Spinal cord (tissue), 9 donors: ENCODE measurements at regions not wholly inside any gene's neighbourhood (a gene's known extent, or its start where the extent isn't known, plus 50 kb on each side); places are given as distances from the start of the nearest gene placed in this dataset.
"Not testable (repeated sequence)": the region's sequence is repeated elsewhere in the genome, so short reads cannot be mapped to it uniquely, and the experiment has no call there.

Experiments used
- DNase-seq, 6 donors: peaks; one replicate each; pipeline versions ENCODE4 v3.0.0 to v3.0.0-alpha.2; 2013 to 2015; ENCODE audit warnings: low spot score in 6 of 6, low read depth in 4 of 6
- H3K27ac ChIP-seq: one replicate; pipeline ENCODE4 v1.5.1; 2013; ENCODE audit warnings: low read depth, low read length, control low read depth
- H3K27me3 ChIP-seq: one replicate; pipeline ENCODE4 v1.6.1; 2013; ENCODE audit warnings: low read length; ENCODE audit not compliant: control insufficient read depth, insufficient read depth
- H3K36me3 ChIP-seq: one replicate; pipeline ENCODE4 v1.6.1; 2013; ENCODE audit warnings: low read length; ENCODE audit not compliant: control insufficient read depth, insufficient read depth
- H3K4me1 ChIP-seq: one replicate; pipeline ENCODE4 v1.6.1; 2013; ENCODE audit warnings: low read length; ENCODE audit not compliant: control insufficient read depth, insufficient read depth
- H3K4me3 ChIP-seq: one replicate; pipeline ENCODE4 v1.5.1; 2013; ENCODE audit warnings: low read depth, low read length, control low read depth
- H3K9me3 ChIP-seq: one replicate; pipeline ENCODE4 v1.6.1; 2013; ENCODE audit warnings: low read length; ENCODE audit not compliant: control insufficient read depth, insufficient read depth
- WGBS: methylation state at CpG from one replicate; pipeline ENCODE4 v1.1.5; 2013; ENCODE audit warnings: missing lambda C conversion rate; ENCODE audit not compliant: insufficient coverage; 5-methylcytosine and 5-hydroxymethylcytosine counted together
- donor health status: healthy.

- Histone ChIP-seq H3K9me3 (no peaks in the 10 kb centered on the region), H3K36me3 (no peaks in the 10 kb centered on the region), H3K4me1 (peaks cover 8% of the 10 kb centered on the region), H3K27ac (no peak overlapping the region), H3K4me3 (no peak overlapping the region), H3K27me3 (no peaks in the 10 kb centered on the region)
- 14% methylated on average over 1 of the region's 7 CpGs for WGBS
- no peak for DNase-seq
Measured at GRCh38 chr19:56918682-56919307, 78.3 kb upstream of the PEG3 start.

- DNase-seq: no peak
- H3K27ac ChIP-seq: no peak overlapping the region
- no peak overlapping the region for H3K4me3 ChIP-seq
- H3K4me1 ChIP-seq: peaks cover 8% of the 10 kb centered on the region
- H3K9me3 ChIP-seq: no peaks in the 10 kb centered on the region
- H3K27me3 ChIP-seq: no peaks in the 10 kb centered on the region
- WGBS: 82% methylated on average over 17 of the region's 17 CpGs
- no peaks in the 10 kb centered on the region for H3K36me3 ChIP-seq
Measured at GRCh38 chr19:56919308-56919995, 78.9 kb upstream of the PEG3 start.

GRCh38 chr19:56926094-56926493, 85.6 kb upstream of the PEG3 start:
- not testable (repeated sequence) for H3K27me3 ChIP-seq, H3K4me3 ChIP-seq, DNase-seq, H3K4me1 ChIP-seq, H3K36me3 ChIP-seq, H3K9me3 ChIP-seq, H3K27ac ChIP-seq
- 100% methylated on average over 1 of the region's 5 CpGs for WGBS

- WGBS: 89% methylated on average over 4 of the region's 6 CpGs
Measured at GRCh38 chr19:56927294-56927693, 86.8 kb upstream of the PEG3 start.

GRCh38 chr19:56927791-56928207, 87.3 kb upstream of the PEG3 start:
- no peaks in the 10 kb centered on the region for H3K27me3 ChIP-seq
- H3K27ac ChIP-seq: no peak overlapping the region

More at GRCh38 chr19:56927294-56927693, 86.8 kb upstream of the PEG3 start:
- Histone ChIP-seq H3K27me3 (no peaks in the 10 kb centered on the region), H3K9me3 (no peaks in the 10 kb centered on the region), H3K4me3 (no peak overlapping the region), H3K36me3 (no peaks in the 10 kb centered on the region), H3K4me1 (no peaks in the 10 kb centered on the region), H3K27ac (no peak overlapping the region)
- DNase-seq: no peak

GRCh38 chr19:56930647-56931535, 90.4 kb upstream of the PEG3 start:
- DNase-seq: no peak
- no CpG with 5 or more reads among the region's 5 CpGs for WGBS
- H3K27ac ChIP-seq: no peak overlapping the region

More at GRCh38 chr19:56927791-56928207, 87.3 kb upstream of the PEG3 start:
- no peak overlapping the region for H3K4me3 ChIP-seq
- peaks cover 3% of the 10 kb centered on the region for H3K4me1 ChIP-seq
- 78% methylated on average over 5 of the region's 7 CpGs for whole genome bisulfite sequencing
- no peaks in the 10 kb centered on the region for H3K9me3 ChIP-seq
- H3K36me3 ChIP-seq: no peaks in the 10 kb centered on the region
- peak in 1 of 6 donors; percentile 45 for DNase-seq

GRCh38 chr19:56933014-56933705, 92.6 kb upstream of the PEG3 start:
- no peaks in the 10 kb centered on the region for H3K27me3 ChIP-seq
- H3K4me1 ChIP-seq: peaks cover 15% of the 10 kb centered on the region
- no peaks in the 10 kb centered on the region for H3K9me3 ChIP-seq
- 24% methylated on average over 5 of the region's 13 CpGs for WGBS
- DNase-seq: peak in 5 of 6 donors; percentile 57 to 97 (median 77)
- H3K36me3 ChIP-seq: no peaks in the 10 kb centered on the region
- H3K27ac ChIP-seq: peak overlapping the region; percentile 42
- no peak overlapping the region for H3K4me3 ChIP-seq

More at GRCh38 chr19:56930647-56931535, 90.4 kb upstream of the PEG3 start:
- Histone ChIP-seq H3K4me1 (peaks cover 15% of the 10 kb centered on the region), H3K27me3 (no peaks in the 10 kb centered on the region), H3K4me3 (no peak overlapping the region), H3K36me3 (no peaks in the 10 kb centered on the region), H3K9me3 (no peaks in the 10 kb centered on the region)

- Histone ChIP-seq H3K27ac (no peak overlapping the region), H3K9me3 (no peaks in the 10 kb centered on the region), H3K36me3 (no peaks in the 10 kb centered on the region), H3K4me3 (no peak overlapping the region), H3K4me1 (peaks cover 15% of the 10 kb centered on the region), H3K27me3 (no peaks in the 10 kb centered on the region)
- WGBS: 84% methylated on average over 7 of the region's 9 CpGs
- DNase-seq: no peak
Measured at GRCh38 chr19:56934438-56935090, 94.0 kb upstream of the PEG3 start.

- peaks cover 2% of the 10 kb centered on the region for H3K9me3 ChIP-seq
- no peaks in the 10 kb centered on the region for H3K36me3 ChIP-seq
- peak in 1 of 6 donors; percentile 81 for DNase-seq
- WGBS: 83% methylated on average over 1 of the region's 11 CpGs
- no peak overlapping the region for H3K4me3 ChIP-seq
- H3K27ac ChIP-seq: no peak overlapping the region
- H3K27me3 ChIP-seq: no peaks in the 10 kb centered on the region
- H3K4me1 ChIP-seq: no peaks in the 10 kb centered on the region
Measured at GRCh38 chr19:56939951-56940350, 99.4 kb upstream of the PEG3 start.
